ENCODE measurements at regions not wholly inside any gene's neighbourhood (a gene's known extent, or its start where the extent isn't known, plus 50 kb on each side); places are given as distances from the start of the nearest gene placed in this dataset.
A peak's percentile ranks its signal among the peaks of the same experiment; 100 is the strongest.

- Histone ChIP-seq H3K4me3 (ENCODE audit: low read depth in 1 of 2, low read length in 1 of 2) (no peak overlapping the region), H3K27ac (no peak overlapping the region), H3K36me3 (no peaks in the 10 kb centered on the region), H3K4me1 (ENCODE audit: control insufficient read depth in 1 of 2, insufficient read depth in 1 of 2, low read depth in 1 of 2, low read length in 1 of 2) (peaks cover 45 to 65% of the 10 kb centered on the region in 2 experiments), H3K9me3 (no peaks in the 10 kb centered on the region), H3K27me3 (peaks cover 9% of the 10 kb centered on the region)
- TF ChIP-seq, protein P1, sequence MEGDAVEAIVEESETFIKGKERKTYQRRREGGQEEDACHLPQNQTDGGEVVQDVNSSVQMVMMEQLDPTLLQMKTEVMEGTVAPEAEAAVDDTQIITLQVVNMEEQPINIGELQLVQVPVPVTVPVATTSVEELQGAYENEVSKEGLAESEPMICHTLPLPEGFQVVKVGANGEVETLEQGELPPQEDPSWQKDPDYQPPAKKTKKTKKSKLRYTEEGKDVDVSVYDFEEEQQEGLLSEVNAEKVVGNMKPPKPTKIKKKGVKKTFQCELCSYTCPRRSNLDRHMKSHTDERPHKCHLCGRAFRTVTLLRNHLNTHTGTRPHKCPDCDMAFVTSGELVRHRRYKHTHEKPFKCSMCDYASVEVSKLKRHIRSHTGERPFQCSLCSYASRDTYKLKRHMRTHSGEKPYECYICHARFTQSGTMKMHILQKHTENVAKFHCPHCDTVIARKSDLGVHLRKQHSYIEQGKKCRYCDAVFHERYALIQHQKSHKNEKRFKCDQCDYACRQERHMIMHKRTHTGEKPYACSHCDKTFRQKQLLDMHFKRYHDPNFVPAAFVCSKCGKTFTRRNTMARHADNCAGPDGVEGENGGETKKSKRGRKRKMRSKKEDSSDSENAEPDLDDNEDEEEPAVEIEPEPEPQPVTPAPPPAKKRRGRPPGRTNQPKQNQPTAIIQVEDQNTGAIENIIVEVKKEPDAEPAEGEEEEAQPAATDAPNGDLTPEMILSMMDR (IDR thresholded peaks at IDR 0.05): no peak
Observed at GRCh38 chr6:126534401-126534800, 194.5 kb downstream of the CENPW start.

GRCh38 chr6:126535138-126535537 is 195.2 kb downstream of the CENPW start:
- peaks cover 16% of the 10 kb centered on the region for H3K27me3 ChIP-seq
- no peak overlapping the region for H3K27ac ChIP-seq
- TF ChIP-seq, protein P1 (IDR thresholded peaks at IDR 0.05): no peak
- H3K4me1 ChIP-seq (ENCODE audit: control insufficient read depth in 1 of 2, insufficient read depth in 1 of 2, low read depth in 1 of 2, low read length in 1 of 2): peaks cover 45 to 65% of the 10 kb centered on the region in 2 experiments
- H3K36me3 ChIP-seq: no peaks in the 10 kb centered on the region
- no peaks in the 10 kb centered on the region for H3K9me3 ChIP-seq
- H3K4me3 ChIP-seq (ENCODE audit: low read depth in 1 of 2, low read length in 1 of 2): no peak overlapping the region

- H3K9me3 ChIP-seq: no peaks in the 10 kb centered on the region
Observed at GRCh38 chr6:126535595-126535994, 195.7 kb downstream of the CENPW start.

GRCh38 chr6:126537061-126537816 is 197.3 kb downstream of the CENPW start:
- TF ChIP-seq, protein P1 (IDR thresholded peaks at IDR 0.05): no peak
- Histone ChIP-seq H3K27ac (no peak overlapping the region), H3K36me3 (no peaks in the 10 kb centered on the region), H3K4me1 (ENCODE audit: control insufficient read depth in 1 of 2, insufficient read depth in 1 of 2, low read depth in 1 of 2, low read length in 1 of 2) (peaks cover 31 to 46% of the 10 kb centered on the region in 2 experiments), H3K9me3 (no peaks in the 10 kb centered on the region), H3K4me3 (ENCODE audit: low read depth in 1 of 2, low read length in 1 of 2) (no peak overlapping the region), H3K27me3 (peaks cover 30% of the 10 kb centered on the region)

More at GRCh38 chr6:126535595-126535994, 195.7 kb downstream of the CENPW start:
- H3K27me3 ChIP-seq: peaks cover 21% of the 10 kb centered on the region
- H3K4me3 ChIP-seq (ENCODE audit: low read depth in 1 of 2, low read length in 1 of 2): no peak overlapping the region
- H3K27ac ChIP-seq: peak overlapping the region; percentile 68
- H3K4me1 ChIP-seq (ENCODE audit: control insufficient read depth in 1 of 2, insufficient read depth in 1 of 2, low read depth in 1 of 2, low read length in 1 of 2): peaks cover 45 to 63% of the 10 kb centered on the region in 2 experiments
- TF ChIP-seq, protein P1 (IDR thresholded peaks at IDR 0.05): no peak
- no peaks in the 10 kb centered on the region for H3K36me3 ChIP-seq

DNA sequence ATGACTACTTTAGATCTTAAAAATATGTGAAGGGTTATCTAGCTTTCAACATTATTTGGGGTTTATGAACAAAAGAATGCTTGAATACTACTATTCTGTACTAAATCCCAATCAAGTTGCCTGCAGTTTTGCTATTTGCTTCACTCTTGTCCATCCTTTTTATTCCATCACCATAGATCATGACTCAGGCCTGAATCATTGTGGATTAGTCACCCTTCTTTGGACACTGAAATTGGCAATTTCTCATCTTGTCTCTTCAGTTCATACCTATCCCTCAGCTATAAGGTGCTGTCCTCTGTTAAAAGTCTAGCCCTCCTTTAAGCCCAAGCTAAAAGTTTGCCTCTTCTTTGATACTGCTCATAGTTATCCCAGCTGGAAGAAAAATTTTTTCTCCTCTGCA is 199.1 kb downstream of the CENPW start:
- Histone ChIP-seq H3K9me3 (no peaks in the 10 kb centered on the region), H3K36me3 (no peaks in the 10 kb centered on the region), H3K4me3 (ENCODE audit: low read depth in 1 of 2, low read length in 1 of 2) (no peak overlapping the region), H3K27ac (no peak overlapping the region), H3K4me1 (ENCODE audit: control insufficient read depth in 1 of 2, insufficient read depth in 1 of 2, low read depth in 1 of 2, low read length in 1 of 2) (peaks cover 24 to 34% of the 10 kb centered on the region in 2 experiments), H3K27me3 (peaks cover 30% of the 10 kb centered on the region)
- TF ChIP-seq, protein P1 (IDR thresholded peaks at IDR 0.05): no peak

Data from neutrophil (primary cell).